GM18498 (cell line): ENCODE measurements at regions not wholly inside any gene's neighbourhood (a gene's known extent, or its start where the extent isn't known, plus 50 kb on each side); places are given as distances from the start of the nearest gene placed in this dataset.
A peak's percentile ranks its signal among the peaks of the same experiment; 100 is the strongest.
"Not testable (repeated sequence)": the region's sequence is repeated elsewhere in the genome, so short reads cannot be mapped to it uniquely, and the experiment has no call there.

ENCODE experiments used
- ATAC-seq: cut with Tn5 transposase; IDR thresholded peaks from one replicate; pipeline ENCODE4 v1.9.1; 2021; ENCODE audit warnings: mild to moderate bottlenecking, moderate library complexity; ENCODE audit not compliant: unreplicated experiment

GRCh38 chr9:38342532-38342931, 50.0 kb upstream of the ALDH1B1 start:
- no peak for ATAC-seq

GRCh38 chr9:38342096-38342495, 50.4 kb upstream of the ALDH1B1 start:
- ATAC-seq, result no peak

GRCh38 chr9:38339496-38339895, 53.0 kb upstream of the ALDH1B1 start:
- ATAC-seq, result no peak

- no peak for ATAC-seq
Observed at GRCh38 chr9:38339087-38339486, 53.4 kb upstream of the ALDH1B1 start.

GRCh38 chr9:38338342-38339018, 54.0 kb upstream of the ALDH1B1 start:
- no peak for ATAC-seq

- no peak for ATAC-seq
Observed at GRCh38 chr9:38337706-38338264, 54.7 kb upstream of the ALDH1B1 start.

- ATAC-seq, result no peak
Observed at GRCh38 chr9:38337181-38337580, 55.3 kb upstream of the ALDH1B1 start.

GRCh38 chr9:38336341-38336740, 56.2 kb upstream of the ALDH1B1 start:
- no peak for ATAC-seq

GRCh38 chr9:38335686-38336085, 56.8 kb upstream of the ALDH1B1 start:
- no peak for ATAC-seq

- ATAC-seq, result no peak
Observed at GRCh38 chr9:38334234-38334633, 58.3 kb upstream of the ALDH1B1 start.

- ATAC-seq, result no peak
Observed at GRCh38 chr9:38333047-38333446, 59.5 kb upstream of the ALDH1B1 start.

- ATAC-seq, result no peak
Observed at GRCh38 chr9:38332625-38333024, 59.9 kb upstream of the ALDH1B1 start.

- ATAC-seq, result no peak
Observed at GRCh38 chr9:38331141-38331540, 61.4 kb upstream of the ALDH1B1 start.

- no peak for ATAC-seq
Observed at GRCh38 chr9:38329968-38330367, 62.5 kb upstream of the ALDH1B1 start.

- ATAC-seq, result no peak
Observed at GRCh38 chr9:38328765-38329164, 63.7 kb upstream of the ALDH1B1 start.

GRCh38 chr9:38326122-38326521, 66.4 kb upstream of the ALDH1B1 start:
- ATAC-seq, result no peak

GRCh38 chr9:38324213-38324612, 68.3 kb upstream of the ALDH1B1 start:
- not testable (repeated sequence) for ATAC-seq

- ATAC-seq, result no peak
Observed at GRCh38 chr9:38322937-38323336, 69.6 kb upstream of the ALDH1B1 start.

GRCh38 chr9:38319496-38320173, 72.9 kb upstream of the ALDH1B1 start:
- ATAC-seq, result no peak

GRCh38 chr9:38318759-38319495, 73.6 kb upstream of the ALDH1B1 start:
- ATAC-seq, result peak; percentile 88

- ATAC-seq, result no peak
Observed at GRCh38 chr9:38316166-38316780, 76.2 kb upstream of the ALDH1B1 start.
